MG63 (cell line): ENCODE measurements at regions not wholly inside any gene's neighbourhood (a gene's known extent, or its start where the extent isn't known, plus 50 kb on each side); places are given as distances from the start of the nearest gene placed in this dataset.

Source experiments
- DNase-seq: peaks from one replicate; pipeline ENCODE4 v3.0.0-alpha.2; 2020
- H3K27me3 ChIP-seq: fragments of 250-450 bp; sonication (Bioruptor Pico); 2 replicates; pipeline ENCODE4 v1.5.1; 2020; ENCODE audit warnings: mild to moderate bottlenecking, moderate library complexity
- H3K36me3 ChIP-seq: fragments of 250-450 bp; sonication (Bioruptor Pico); 2 replicates; pipeline ENCODE4 v1.5.1; 2020; ENCODE audit warnings: mild to moderate bottlenecking, moderate library complexity
- H3K4me3 ChIP-seq: fragments of 250-450 bp; sonication (Bioruptor Pico); 2 replicates; pipeline ENCODE4 v1.5.1; 2020; ENCODE audit warnings: mild to moderate bottlenecking, moderate library complexity
- H3K9me3 ChIP-seq: fragments of 250-450 bp; sonication (Bioruptor Pico); 2 replicates; pipeline ENCODE4 v1.5.1; 2020; ENCODE audit warnings: mild to moderate bottlenecking, moderate library complexity

DNA sequence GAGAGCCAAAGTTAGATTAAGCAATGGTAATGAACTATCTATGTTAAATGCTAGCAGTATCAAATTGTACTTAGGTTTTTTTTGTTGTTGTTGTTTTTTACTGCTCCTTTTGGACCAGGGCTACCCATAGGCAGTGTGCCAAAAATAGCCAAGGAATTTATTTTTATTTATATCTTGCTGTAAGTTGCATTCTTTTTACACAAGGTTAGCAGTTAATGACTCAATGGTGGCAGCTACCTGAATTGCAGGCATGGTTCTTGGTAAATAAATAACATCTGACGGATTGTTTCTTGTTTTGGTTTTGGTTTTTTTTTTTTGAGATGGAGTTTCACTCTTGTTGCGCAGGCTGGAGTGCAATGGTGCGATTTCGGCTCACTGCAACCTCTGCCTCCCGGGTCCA lies 194.8 kb upstream of the TSC22D1 start:
- Histone ChIP-seq H3K27me3 (no peaks in the 10 kb centered on the region), H3K9me3 (0 out of 2 replicates have a peak, but pooled peaks cover 4% of the 10 kb centered on the region)
- no peak for DNase-seq

GRCh38 chr13:44769686-44770085 lies 193.6 kb upstream of the TSC22D1 start:
- Histone ChIP-seq H3K9me3 (no peaks in the 10 kb centered on the region), H3K27me3 (no peaks in the 10 kb centered on the region), H3K36me3 (no peaks in the 10 kb centered on the region), H3K4me3 (no peak overlapping the region)
- no peak for DNase-seq

More for the DNA sequence above, 194.8 kb upstream of the TSC22D1 start:
- Histone ChIP-seq H3K36me3 (no peaks in the 10 kb centered on the region), H3K4me3 (no peak overlapping the region)

GRCh38 chr13:44768775-44769581 lies 192.8 kb upstream of the TSC22D1 start:
- H3K4me3 ChIP-seq, result no peak overlapping the region
- H3K27me3 ChIP-seq, result no peaks in the 10 kb centered on the region
- H3K9me3 ChIP-seq, result no peaks in the 10 kb centered on the region
- H3K36me3 ChIP-seq, result no peaks in the 10 kb centered on the region
- no peak for DNase-seq

GRCh38 chr13:44768239-44768638 lies 192.1 kb upstream of the TSC22D1 start:
- DNase-seq, result no peak
- H3K27me3 ChIP-seq, result no peaks in the 10 kb centered on the region
- no peaks in the 10 kb centered on the region for H3K36me3 ChIP-seq
- H3K4me3 ChIP-seq, result no peak overlapping the region
- H3K9me3 ChIP-seq, result no peaks in the 10 kb centered on the region

- DNase-seq, result no peak
- Histone ChIP-seq H3K4me3 (no peak overlapping the region), H3K27me3 (no peaks in the 10 kb centered on the region), H3K36me3 (no peaks in the 10 kb centered on the region), H3K9me3 (no peaks in the 10 kb centered on the region)
Observed at GRCh38 chr13:44765001-44765471, 188.9 kb upstream of the TSC22D1 start.

- Histone ChIP-seq H3K27me3 (no peaks in the 10 kb centered on the region), H3K9me3 (no peaks in the 10 kb centered on the region), H3K4me3 (no peak overlapping the region), H3K36me3 (no peaks in the 10 kb centered on the region)
- peak; percentile 33 for DNase-seq
Observed at GRCh38 chr13:44764302-44764692, 188.2 kb upstream of the TSC22D1 start.

DNA sequence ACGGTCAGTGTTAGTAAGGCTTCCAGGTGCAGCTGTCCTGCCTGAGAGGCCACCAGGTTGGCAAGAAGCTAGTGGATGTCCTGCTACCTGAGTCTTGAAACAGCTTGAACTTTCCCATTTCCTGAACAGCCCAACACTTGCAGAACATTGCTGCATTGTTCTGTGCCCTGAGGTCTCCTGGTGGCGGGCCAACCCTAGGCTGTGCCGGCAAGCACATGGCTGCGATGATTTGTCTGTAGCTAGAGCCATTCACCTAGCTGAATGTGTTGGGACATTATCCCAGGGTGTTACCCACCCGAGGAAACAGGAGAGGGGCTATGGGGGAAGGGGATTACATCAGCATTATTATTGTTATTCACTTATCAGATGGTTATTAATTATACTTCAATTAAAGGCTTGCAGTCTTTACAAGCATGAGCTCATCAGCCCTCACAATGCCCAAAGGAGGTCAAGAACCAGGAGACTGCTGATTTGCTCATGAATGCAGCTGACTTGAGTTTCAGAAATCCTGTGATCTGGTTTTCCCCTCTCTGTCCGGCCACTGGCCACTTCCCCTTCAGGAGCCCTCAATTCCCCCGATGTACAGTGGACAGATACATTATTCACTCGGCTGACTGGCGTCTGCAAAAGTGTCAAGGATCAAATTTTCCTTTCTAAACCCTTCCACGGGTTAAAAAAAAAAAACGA lies 187.6 kb upstream of the TSC22D1 start:
- H3K27me3 ChIP-seq, result no peaks in the 10 kb centered on the region
- no peaks in the 10 kb centered on the region for H3K36me3 ChIP-seq
- H3K4me3 ChIP-seq, result no peak overlapping the region
- peak; percentile 4 for DNase-seq
- H3K9me3 ChIP-seq, result no peaks in the 10 kb centered on the region

GRCh38 chr13:44762911-44763310 lies 186.8 kb upstream of the TSC22D1 start:
- DNase-seq, result no peak
- H3K27me3 ChIP-seq, result no peaks in the 10 kb centered on the region
- H3K4me3 ChIP-seq, result no peak overlapping the region
- H3K9me3 ChIP-seq, result no peaks in the 10 kb centered on the region
- H3K36me3 ChIP-seq, result no peaks in the 10 kb centered on the region

- no peak for DNase-seq
- no peaks in the 10 kb centered on the region for H3K27me3 ChIP-seq
- no peaks in the 10 kb centered on the region for H3K36me3 ChIP-seq
- no peaks in the 10 kb centered on the region for H3K9me3 ChIP-seq
- H3K4me3 ChIP-seq, result no peak overlapping the region
Observed at GRCh38 chr13:44760434-44760833, 184.3 kb upstream of the TSC22D1 start.

DNA sequence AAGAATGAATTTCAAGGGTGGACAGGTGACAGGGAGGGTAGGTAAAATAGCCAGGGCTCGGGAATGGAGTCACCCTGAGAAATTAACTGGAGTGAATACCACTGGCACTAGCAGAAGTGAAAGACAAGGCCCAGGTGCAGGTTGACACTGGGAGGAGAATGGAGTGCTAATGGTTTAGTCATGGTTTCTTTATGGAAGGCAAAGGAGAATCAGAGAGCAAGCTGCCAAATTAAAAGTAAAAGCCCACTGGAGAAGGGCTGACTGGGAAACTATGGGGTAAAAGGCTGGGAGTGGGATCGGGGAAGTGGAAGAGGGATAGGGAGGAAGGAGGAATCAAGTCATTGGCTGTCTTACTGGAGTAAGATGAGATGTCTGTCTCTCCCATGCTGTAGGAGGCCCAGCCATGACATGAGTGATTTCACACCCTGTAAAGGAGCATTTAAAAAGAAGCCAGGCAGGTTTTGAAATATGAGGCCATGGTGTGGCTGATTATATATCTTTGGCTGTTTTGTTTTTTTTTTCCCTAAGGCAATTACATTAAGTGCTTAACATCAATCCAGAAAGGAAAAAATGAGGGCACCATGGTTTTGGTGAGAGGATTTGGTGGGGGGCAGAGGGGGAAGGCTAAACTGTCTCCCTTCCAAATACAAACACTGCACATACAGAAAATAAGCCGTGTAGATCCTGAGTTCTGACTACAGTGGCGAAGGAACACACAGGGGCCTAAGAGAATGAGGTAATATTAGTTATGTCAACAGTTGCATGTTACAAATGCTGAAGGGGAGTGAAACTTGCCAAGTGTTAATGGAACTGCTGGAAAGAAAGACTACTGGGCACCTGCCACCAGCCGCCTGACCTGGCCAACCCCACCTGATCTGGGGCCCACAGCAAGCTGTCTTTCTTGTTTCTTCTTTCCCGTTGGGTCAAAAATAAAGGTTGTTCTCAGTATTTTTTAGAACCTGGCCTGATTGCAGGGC lies 183.5 kb upstream of the TSC22D1 start:
- DNase-seq, result peak; percentile 17
- H3K36me3 ChIP-seq, result no peaks in the 10 kb centered on the region
- H3K27me3 ChIP-seq, result no peaks in the 10 kb centered on the region
- no peaks in the 10 kb centered on the region for H3K9me3 ChIP-seq
- no peak overlapping the region for H3K4me3 ChIP-seq

DNA sequence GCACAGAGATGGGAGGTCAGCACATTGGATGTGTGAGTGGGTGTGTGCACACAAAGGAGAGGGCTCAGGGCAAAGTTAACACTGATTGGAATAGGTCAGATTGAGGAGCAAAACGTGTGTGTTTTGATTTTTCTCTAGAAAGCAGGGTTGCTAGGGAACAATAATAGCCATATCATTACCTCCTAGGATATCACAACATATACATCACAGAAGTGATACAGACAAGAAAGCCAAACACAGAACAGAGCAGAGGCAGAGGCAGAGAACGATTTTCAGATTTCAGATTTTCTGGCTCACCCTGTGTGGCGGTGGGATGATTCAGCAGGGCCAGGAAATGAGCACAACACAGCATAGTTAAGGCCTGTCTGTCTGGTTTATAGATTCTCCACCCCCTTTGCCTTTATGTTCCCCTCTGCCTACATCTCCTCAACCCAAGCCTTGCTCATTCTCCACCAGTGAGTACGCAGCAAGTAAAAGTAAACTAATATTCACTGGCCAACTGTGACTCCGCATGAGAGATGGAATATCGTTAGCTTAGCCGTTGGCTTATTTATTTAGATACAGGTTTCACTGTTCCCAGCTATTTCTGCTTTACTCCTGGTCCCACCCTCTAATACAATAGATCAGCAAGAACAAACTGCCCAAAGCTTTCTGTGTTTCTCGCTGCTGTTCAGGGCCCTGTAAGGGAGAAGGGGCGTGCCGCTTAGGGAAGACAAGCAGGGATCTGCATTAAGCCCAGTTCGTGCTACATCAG lies 182.7 kb upstream of the TSC22D1 start:
- H3K27me3 ChIP-seq, result no peaks in the 10 kb centered on the region
- DNase-seq, result peak; percentile 84
- H3K9me3 ChIP-seq, result no peaks in the 10 kb centered on the region
- H3K36me3 ChIP-seq, result no peaks in the 10 kb centered on the region
- H3K4me3 ChIP-seq, result no peak overlapping the region

DNA sequence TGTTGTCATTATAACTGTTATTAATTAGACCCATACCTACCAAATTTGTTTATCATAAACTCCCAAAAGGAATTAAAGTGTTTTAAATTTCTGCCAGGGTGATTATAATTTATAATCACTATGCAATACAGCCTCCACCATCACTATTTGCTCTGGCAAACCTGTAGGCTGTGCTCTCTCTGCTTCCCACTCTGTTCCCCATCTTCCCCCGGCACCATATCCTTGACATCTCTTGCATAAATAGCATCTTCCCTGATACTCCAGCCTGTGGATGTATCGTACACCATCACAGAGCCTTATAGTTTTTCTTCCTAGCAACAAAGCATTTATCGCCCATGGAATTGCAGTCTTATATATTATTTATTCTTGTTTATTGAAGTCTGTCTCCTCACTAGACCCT lies 181.5 kb upstream of the TSC22D1 start:
- Histone ChIP-seq H3K36me3 (no peaks in the 10 kb centered on the region), H3K9me3 (no peaks in the 10 kb centered on the region), H3K27me3 (no peaks in the 10 kb centered on the region), H3K4me3 (no peak overlapping the region)
- DNase-seq, result no peak

GRCh38 chr13:44756276-44756810 lies 180.2 kb upstream of the TSC22D1 start:
- Histone ChIP-seq H3K9me3 (no peaks in the 10 kb centered on the region), H3K27me3 (no peaks in the 10 kb centered on the region), H3K36me3 (no peaks in the 10 kb centered on the region), H3K4me3 (no peak overlapping the region)
- no peak for DNase-seq

- no peaks in the 10 kb centered on the region for H3K27me3 ChIP-seq
- H3K36me3 ChIP-seq, result no peaks in the 10 kb centered on the region
- H3K9me3 ChIP-seq, result no peaks in the 10 kb centered on the region
- DNase-seq, result no peak
- H3K4me3 ChIP-seq, result no peak overlapping the region
Observed at GRCh38 chr13:44755872-44756271, 179.7 kb upstream of the TSC22D1 start.

- Histone ChIP-seq H3K9me3 (no peaks in the 10 kb centered on the region), H3K27me3 (no peaks in the 10 kb centered on the region), H3K36me3 (no peaks in the 10 kb centered on the region), H3K4me3 (no peak overlapping the region)
- no peak for DNase-seq
Observed at GRCh38 chr13:44752164-44752563, 176.0 kb upstream of the TSC22D1 start.

DNA sequence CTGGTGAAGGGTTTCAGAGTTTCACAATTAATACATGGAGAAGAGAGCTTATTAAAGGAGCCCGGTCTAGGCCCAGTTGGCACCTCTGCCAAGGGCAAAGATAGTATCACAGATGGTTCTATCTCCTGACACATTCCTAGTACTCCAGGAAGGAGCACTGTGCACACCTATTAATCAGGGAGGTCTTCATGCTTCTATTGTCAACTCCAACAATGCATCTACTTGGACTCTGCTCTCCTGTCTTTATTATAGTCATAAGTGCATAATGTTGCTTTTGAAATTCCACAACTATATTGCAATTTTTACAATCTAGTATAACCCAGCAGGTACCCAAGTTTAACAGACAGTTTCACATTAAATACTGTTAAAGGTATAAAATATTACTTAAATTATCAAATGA lies 174.5 kb upstream of the TSC22D1 start:
- Histone ChIP-seq H3K27me3 (no peaks in the 10 kb centered on the region), H3K4me3 (no peak overlapping the region), H3K9me3 (no peaks in the 10 kb centered on the region), H3K36me3 (no peaks in the 10 kb centered on the region)
- DNase-seq, result no peak
